Fibroblast of lung (primary cell): ENCODE measurements at regions not wholly inside any gene's neighbourhood (a gene's known extent, or its start where the extent isn't known, plus 50 kb on each side); places are given as distances from the start of the nearest gene placed in this dataset.

ENCODE experiments used
- EZH2 ChIP-seq: IDR thresholded peaks from 2 replicates; pipeline ENCODE4 v1.5.1; 2012; ENCODE audit warnings: low read length, control low read depth, mild to moderate bottlenecking; ENCODE audit errors: missing control alignments
- TF ChIP-seq, protein P1 (sequence below), 2 donors: IDR thresholded peaks in 1 of 2; conservative IDR thresholded peaks in 1 of 2; 1 replicate in 1 of 2; 2 replicates in 1 of 2; pipeline ENCODE4 v1.5.1; 2011 to 2012; ENCODE audit warnings: low read length in 2 of 2, control low read depth in 1 of 2, inconsistent platforms in 1 of 2, low read depth in 1 of 2, mild to moderate bottlenecking in 1 of 2

DNA sequence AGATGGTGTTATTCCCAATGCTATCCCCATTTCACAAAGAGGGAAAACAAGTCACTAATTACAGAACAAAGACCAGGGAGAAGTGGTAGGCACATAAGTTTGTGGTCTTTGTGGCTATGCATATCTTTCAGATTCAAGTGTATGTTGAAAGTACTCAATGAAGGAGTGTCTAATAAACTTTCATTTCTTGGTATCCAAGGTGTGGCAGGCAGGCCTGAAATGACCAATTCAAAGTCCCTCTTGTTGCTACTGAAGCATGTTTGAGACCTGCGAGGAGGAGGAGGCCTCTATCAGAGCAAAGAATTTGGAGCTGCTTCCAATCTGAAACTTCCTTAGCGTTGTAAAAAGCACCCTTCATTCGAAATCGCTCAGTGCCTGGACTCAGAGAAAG lies 60.9 kb upstream of the KLF7 start:
- TF ChIP-seq, protein P1, sequence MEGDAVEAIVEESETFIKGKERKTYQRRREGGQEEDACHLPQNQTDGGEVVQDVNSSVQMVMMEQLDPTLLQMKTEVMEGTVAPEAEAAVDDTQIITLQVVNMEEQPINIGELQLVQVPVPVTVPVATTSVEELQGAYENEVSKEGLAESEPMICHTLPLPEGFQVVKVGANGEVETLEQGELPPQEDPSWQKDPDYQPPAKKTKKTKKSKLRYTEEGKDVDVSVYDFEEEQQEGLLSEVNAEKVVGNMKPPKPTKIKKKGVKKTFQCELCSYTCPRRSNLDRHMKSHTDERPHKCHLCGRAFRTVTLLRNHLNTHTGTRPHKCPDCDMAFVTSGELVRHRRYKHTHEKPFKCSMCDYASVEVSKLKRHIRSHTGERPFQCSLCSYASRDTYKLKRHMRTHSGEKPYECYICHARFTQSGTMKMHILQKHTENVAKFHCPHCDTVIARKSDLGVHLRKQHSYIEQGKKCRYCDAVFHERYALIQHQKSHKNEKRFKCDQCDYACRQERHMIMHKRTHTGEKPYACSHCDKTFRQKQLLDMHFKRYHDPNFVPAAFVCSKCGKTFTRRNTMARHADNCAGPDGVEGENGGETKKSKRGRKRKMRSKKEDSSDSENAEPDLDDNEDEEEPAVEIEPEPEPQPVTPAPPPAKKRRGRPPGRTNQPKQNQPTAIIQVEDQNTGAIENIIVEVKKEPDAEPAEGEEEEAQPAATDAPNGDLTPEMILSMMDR (conservative IDR thresholded peaks at IDR 0.05 in 1 of 2, IDR thresholded peaks at IDR 0.05 in 1 of 2; ENCODE audit: low read depth in 1 of 2, low read length in 2 of 2), result no peak
- no peak for TF ChIP-seq EZH2
